UCSD-AML1 (cell line): ENCODE measurements at regions not wholly inside any gene's neighbourhood (a gene's known extent, or its start where the extent isn't known, plus 50 kb on each side); places are given as distances from the start of the nearest gene placed in this dataset.
A peak's percentile ranks its signal among the peaks of the same experiment; 100 is the strongest.
"Not testable (repeated sequence)": the region's sequence is repeated elsewhere in the genome, so short reads cannot be mapped to it uniquely, and the experiment has no call there.

Experiments
- DNase-seq: peaks from one replicate; lab custom pipeline; 2025; ENCODE audit not compliant: unreplicated experiment; lab: John Stamatoyannopoulos, UW

DNA sequence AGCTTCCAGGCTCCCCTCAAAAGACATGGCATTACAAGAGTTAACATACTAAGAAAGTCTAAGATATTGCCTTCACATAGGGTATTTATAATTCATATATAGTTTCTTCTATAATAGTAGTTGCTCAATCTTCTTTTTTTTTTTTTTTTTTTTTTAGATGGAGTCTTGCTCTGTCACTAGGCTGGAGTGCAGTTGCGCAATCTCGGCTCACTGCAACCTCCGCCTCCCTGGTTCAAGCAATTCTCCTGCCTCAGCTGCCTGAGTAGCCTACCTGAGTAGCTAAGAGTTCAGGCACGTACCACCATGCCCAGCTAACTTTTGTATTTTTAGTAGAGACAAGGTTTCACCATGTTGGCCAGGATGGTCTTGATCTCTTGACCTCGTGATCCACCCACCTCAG, 337.0 kb downstream of the FAM181B start:
- DNase-seq: not testable (repeated sequence)

DNA sequence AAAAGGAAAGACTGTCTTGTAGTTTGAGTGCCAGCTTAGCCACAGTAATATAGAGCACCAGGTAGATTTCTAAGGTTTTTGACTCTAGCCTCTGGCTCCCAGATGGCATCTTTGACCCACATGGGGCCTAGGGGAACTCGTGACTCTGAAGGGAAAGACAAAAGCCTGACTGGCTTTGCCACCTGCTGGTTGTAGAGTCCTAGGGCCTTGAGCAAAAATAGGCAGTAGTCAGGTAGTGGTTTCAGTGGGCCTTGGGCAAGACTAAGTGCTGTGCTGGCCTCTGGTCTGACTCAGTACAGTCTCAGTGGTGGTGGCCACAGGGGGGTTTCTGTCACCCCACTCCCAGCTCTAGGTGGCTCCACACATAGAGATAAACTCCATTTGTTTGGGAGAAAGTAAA, 349.4 kb downstream of the FAM181B start:
- DNase-seq: no peak

- no peak for DNase-seq
Measured at GRCh38 chr11:82373781-82374542, 359.7 kb downstream of the FAM181B start.

DNA sequence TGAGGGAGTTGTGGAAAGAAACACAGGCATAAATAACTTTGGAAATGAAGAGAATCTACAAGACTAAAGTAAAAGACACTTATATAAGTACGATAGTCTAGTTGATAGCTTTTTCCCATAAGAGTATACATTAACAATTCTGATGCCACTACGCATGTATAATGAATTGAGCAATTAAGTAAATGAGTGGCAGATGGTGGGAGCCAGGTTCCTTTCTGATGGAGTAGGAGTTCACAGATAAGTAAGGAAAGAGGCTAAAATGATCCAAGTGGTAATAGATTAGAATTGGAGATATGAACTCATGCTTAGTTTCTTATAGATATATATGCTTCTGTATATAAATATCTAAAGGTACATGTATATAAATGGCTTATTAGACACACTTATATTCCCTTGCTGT, 368.3 kb downstream of the FAM181B start:
- no peak for DNase-seq

DNA sequence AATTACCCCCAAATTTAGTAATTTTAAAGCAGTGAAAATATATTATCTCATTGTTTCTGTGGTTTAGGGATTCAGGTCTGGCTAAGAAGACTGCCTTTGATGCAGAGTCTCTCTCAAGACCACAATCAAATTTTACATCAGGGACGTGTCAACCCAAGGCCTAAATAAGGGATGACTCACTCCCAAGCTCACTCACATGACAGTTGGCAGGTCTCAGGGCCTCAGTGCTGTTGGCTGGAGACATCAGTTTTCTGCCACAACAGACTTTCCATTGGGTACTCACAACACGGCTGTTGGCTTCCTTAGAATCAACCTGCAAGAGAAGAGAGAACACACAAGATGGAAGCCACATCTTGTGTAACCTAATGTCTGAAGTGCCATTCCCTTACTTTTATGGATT, 377.3 kb downstream of the FAM181B start:
- no peak for DNase-seq

- no peak for DNase-seq
Measured at GRCh38 chr11:82355313-82355823, 378.3 kb downstream of the FAM181B start.

GRCh38 chr11:82326853-82327252, 406.8 kb downstream of the FAM181B start:
- DNase-seq: no peak

DNA sequence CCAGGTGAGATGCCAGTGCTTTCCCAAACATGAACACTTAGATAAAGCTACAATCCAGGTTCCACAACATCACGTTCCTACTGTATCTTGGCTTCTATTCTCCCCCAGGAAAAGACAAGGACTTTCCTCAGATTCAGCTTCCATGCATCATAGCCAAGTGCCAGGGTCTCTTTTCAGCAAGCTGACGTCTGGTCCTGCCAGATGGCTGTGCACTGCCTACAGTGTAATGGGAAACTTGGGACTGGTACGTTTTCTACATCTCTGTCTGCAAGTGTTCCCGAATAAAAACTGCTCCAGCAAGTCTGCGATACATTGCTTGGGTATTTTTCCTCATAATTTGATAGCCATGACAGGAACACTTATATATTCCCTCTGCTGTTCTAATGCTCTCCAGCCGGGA, 412.5 kb downstream of the FAM181B start:
- no peak for DNase-seq

DNA sequence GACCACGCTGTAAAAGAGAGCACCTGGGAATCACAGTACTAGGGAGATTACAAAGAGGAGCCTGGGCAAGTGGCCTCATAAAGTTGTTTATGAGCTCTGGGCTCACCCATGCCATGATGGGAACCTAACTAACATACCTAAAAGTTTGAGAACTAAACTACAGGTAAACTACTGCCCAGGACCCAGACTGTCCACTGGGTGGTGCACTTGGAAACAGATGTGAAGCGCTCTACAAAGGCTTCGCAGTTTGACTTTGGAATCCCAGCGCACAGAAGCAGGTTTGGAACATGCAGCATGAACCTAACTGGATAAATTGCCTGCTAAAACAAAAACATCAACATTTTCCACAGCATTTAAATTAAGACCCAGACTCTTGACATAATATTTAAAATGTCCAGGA, 418.6 kb downstream of the FAM181B start:
- DNase-seq: peak; percentile 16

DNA sequence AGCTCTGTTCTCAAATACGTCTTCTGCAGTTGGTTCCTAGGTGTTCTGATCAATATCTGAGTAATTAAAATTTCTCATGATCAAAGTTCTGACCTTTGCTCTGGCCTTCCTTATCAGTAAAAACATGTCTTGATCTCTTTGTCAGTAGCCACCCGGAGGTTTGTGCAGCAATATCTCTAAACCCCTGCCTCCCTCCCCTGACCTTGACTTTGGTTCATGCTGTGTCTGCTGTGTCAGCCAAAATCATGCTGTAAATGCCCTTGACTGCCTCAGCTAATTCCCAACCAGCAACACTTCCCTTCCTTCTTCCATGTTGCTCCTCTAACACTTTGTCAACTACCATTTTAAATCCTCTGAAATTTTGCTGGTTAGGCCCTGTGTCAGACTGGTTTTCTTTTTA, 424.7 kb downstream of the FAM181B start:
- no peak for DNase-seq

GRCh38 chr11:82305123-82305522, 428.5 kb downstream of the FAM181B start:
- DNase-seq: no peak

- DNase-seq: no peak
Measured at GRCh38 chr11:82303671-82304070, 430.0 kb downstream of the FAM181B start.

- no peak for DNase-seq
Measured at GRCh38 chr11:82288471-82288870, 445.2 kb downstream of the FAM181B start.

DNA sequence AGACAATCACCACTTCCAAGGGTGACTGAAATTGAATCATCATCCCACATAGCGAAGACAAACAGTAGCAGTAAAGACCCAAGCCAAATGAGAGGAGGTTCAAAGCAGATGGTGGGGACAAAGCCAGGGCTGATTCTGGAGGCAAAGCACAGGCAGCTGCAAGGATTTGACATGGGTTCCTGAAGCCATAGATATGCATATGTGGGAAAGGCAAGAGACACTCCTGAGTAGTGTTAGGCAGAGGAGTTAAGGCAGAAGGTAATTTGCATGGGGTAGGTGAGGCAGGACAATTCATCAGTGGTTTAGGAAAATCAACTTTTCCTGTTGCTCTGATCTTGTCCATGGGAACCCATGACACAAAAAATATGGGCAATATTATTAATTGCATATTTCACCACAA, 462.8 kb downstream of the FAM181B start:
- no peak for DNase-seq

DNA sequence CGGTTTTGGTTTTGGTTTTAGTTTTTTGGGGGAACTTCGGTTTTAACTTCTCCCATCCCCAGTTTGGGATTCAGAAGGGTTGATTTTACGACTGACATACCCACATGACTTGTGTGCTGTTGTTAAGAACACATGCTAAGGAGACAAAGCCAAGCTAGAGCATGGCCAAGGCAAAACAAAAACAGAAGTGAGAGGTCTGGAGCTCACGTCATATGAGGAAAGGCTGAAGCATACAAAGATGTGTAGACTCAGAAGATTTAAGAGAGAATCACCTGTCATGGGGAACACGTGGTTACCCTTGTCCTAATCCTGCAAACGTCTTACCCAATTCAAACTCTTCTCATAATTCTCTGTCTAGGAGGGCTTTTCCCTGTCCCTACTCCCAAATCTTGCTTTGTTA, 465.0 kb downstream of the FAM181B start:
- no peak for DNase-seq

DNA sequence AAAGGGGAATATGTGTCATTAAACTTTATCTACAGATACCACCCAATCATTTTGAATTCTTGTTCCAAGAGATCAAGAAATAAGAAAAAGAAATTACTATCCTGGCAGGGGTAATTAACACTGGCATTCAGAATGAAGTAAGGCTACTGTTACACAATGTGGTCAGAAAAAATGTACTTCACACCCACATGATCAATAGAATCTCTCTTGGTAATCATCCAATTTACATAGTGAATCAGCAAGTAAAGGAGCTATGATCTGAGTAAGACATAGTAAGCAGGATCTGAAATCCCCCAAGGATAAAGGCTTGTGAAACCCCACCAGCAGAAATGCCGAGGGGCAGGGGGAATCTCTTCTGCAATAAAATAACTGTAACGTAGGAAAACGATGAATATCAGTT, 466.5 kb downstream of the FAM181B start:
- DNase-seq: no peak

DNA sequence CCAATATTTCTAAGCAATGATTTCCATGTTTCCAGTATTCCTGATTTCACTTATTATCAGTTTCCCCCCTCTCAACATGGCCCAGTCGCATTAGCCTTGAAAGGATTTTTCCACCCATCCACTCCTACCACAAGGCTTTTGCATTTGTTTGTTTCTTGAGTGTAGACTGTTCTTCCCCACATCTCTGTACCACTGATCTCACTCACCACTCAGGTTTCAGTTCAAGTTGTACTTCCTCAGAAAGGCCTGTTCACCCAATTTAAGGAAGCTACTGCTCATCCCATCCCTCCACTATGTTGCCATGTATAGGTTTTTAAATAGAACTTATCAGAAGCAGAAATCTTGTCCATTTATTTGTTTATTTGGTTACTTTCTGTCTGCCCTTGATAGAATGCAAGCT, 472.3 kb downstream of the FAM181B start:
- DNase-seq: no peak

- no peak for DNase-seq
Measured at GRCh38 chr11:82250047-82250446, 483.6 kb downstream of the FAM181B start.

GRCh38 chr11:82246926-82247325, 486.7 kb downstream of the FAM181B start:
- no peak for DNase-seq

- DNase-seq: peak; percentile 13
Measured at GRCh38 chr11:82239498-82239897, 494.2 kb downstream of the FAM181B start.

DNA sequence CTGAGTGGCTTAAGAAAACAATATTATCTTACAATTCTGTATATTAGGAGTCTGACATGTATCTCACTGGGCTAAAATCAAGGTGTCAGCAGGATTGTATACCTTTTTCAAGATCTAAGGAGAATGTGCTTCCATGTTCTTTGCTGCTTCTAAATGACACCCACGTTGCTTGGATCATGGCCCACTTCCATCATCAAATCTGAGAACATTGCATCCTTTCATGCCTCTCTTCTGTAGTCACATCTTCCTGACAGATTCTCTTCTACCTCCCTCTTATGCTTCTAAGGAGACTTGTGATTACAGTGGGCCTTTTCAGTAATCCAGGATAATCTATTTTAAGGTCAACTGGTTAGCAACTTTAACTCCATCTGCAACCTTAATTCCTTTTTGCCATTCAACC, 499.4 kb downstream of the FAM181B start:
- no peak for DNase-seq

DNA sequence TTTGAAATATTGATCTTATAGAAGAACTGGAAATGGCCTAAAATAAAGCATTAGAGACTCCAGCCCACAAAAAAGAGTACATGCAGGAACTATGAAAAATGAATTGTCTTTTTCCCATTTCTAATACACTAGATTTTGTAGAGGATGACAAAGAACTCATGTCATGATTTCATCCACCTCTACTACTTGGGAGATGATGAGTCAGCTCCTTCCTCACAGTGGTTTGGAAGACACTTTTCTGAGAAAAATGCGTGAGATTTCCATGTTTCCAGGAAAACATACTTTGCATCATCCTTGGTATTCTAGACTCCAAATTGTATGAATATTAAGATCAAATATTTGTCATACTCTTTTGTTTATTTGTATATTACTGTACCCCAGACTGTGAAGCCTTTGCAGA, 500.5 kb downstream of the FAM181B start:
- DNase-seq: no peak

- DNase-seq: no peak
Measured at GRCh38 chr11:82229341-82229740, 504.3 kb downstream of the FAM181B start.
